GM23338 (cell line): ENCODE measurements at regions not wholly inside any gene's neighbourhood (a gene's known extent, or its start where the extent isn't known, plus 50 kb on each side); places are given as distances from the start of the nearest gene placed in this dataset.

Experiments used
- ATAC-seq: fragments of 200-7000 bp; cut with Tn5 transposase; 3 replicates; pipeline ENCODE4 v1.9.1; 2020
- DNase-seq: peaks from one replicate; pipeline ENCODE4 v3.0.0-alpha.2; 2015; ENCODE audit warnings: low spot score
- H2AFZ ChIP-seq: fragments of 200-600 bp; sonication (generic); 2 replicates; pipeline ENCODE4 v1.8.0; 2016; ENCODE audit warnings: antibody characterized with exemption, mild to moderate bottlenecking, moderate library complexity
- H3F3A ChIP-seq: fragments of 200-600 bp; sonication (generic); replicated peaks from 2 replicates; pipeline ENCODE4 v1.8.0; 2017; ENCODE audit warnings: antibody characterized with exemption, mixed run types, low read depth
- H3K27ac ChIP-seq: fragments of 200-600 bp; sonication (generic); 2 replicates; pipeline ENCODE4 v1.6.1; 2016; ENCODE audit warnings: low read depth
- H3K27me3 ChIP-seq: fragments of 200-600 bp; sonication (generic); 2 replicates; pipeline ENCODE4 v1.8.0; 2016; ENCODE audit warnings: mild to moderate bottlenecking, mixed run types, moderate library complexity; ENCODE audit not compliant: insufficient read depth
- H3K36me3 ChIP-seq: fragments of 200-600 bp; sonication (generic); 2 replicates; pipeline ENCODE4 v1.8.0; 2016; ENCODE audit warnings: mild to moderate bottlenecking; ENCODE audit not compliant: insufficient read depth
- H3K4me1 ChIP-seq: fragments of 200-600 bp; sonication (generic); 2 replicates; pipeline ENCODE4 v1.8.0; 2016; ENCODE audit warnings: mild to moderate bottlenecking, moderate library complexity; ENCODE audit not compliant: insufficient read depth
- H3K4me2 ChIP-seq: fragments of 200-600 bp; sonication (generic); 2 replicates; pipeline ENCODE4 v1.7.1; 2017; ENCODE audit warnings: mixed run types
- H3K4me3 ChIP-seq: fragments of 200-600 bp; sonication (generic); 2 replicates; pipeline ENCODE4 v1.6.1; 2016; ENCODE audit warnings: mixed run types
- H3K79me2 ChIP-seq: fragments of 200-600 bp; sonication (generic); replicated peaks from 2 replicates; pipeline ENCODE4 v1.8.0; 2017; ENCODE audit warnings: mild to moderate bottlenecking; ENCODE audit not compliant: insufficient read depth
- H3K9me2 ChIP-seq: fragments of 200-600 bp; sonication (generic); 2 replicates; pipeline ENCODE4 v1.8.0; 2017; ENCODE audit not compliant: insufficient read depth
- H4K20me1 ChIP-seq: fragments of 200-600 bp; sonication (generic); replicated peaks from 2 replicates; pipeline ENCODE4 v1.8.0; 2017; ENCODE audit warnings: mild to moderate bottlenecking; ENCODE audit not compliant: insufficient read depth
- H3K27ac Mint-ChIP-seq: 2 replicates; pipeline ENCODE4 v1.8.0; 2020; ENCODE audit warnings: inconsistent platforms, mild to moderate bottlenecking, moderate library complexity, mixed read lengths
- H3K27me3 Mint-ChIP-seq: 3 replicates; pipeline ENCODE4 v1.8.0; 2022; ENCODE audit warnings: low read depth, mild to moderate bottlenecking, moderate library complexity, mixed read lengths, inconsistent platforms; ENCODE audit not compliant: insufficient read depth, poor library complexity
- H3K36me3 Mint-ChIP-seq: 3 replicates; pipeline ENCODE4 v1.8.0; 2021; ENCODE audit warnings: low read depth, mild to moderate bottlenecking, inconsistent platforms, moderate library complexity, mixed read lengths
- H3K4me1 Mint-ChIP-seq: 3 replicates; pipeline ENCODE4 v1.8.0; 2020; ENCODE audit warnings: mild to moderate bottlenecking, inconsistent platforms, mixed read lengths
- H3K4me3 Mint-ChIP-seq: 3 replicates; pipeline ENCODE4 v1.8.0; 2021; ENCODE audit warnings: moderate library complexity, mild to moderate bottlenecking, inconsistent platforms, mixed read lengths
- H3K9me3 Mint-ChIP-seq: 3 replicates; pipeline ENCODE4 v1.8.0; 2020; ENCODE audit warnings: moderate library complexity, mild to moderate bottlenecking, inconsistent platforms, mixed read lengths
- CREB1 ChIP-seq: fragments of 250-450 bp; sonication (Bioruptor Pico); IDR thresholded peaks from 2 replicates; pipeline ENCODE4 v1.5.0; 2020; ENCODE audit warnings: low read depth, mild to moderate bottlenecking, moderate library complexity
- ETS1 ChIP-seq: IDR thresholded peaks from 2 replicates; pipeline ENCODE4 v1.6.1; 2016; ENCODE audit warnings: antibody characterized with exemption
- EZH2 ChIP-seq: fragments of 200-600 bp; sonication (generic); IDR thresholded peaks from one replicate; pipeline ENCODE4 v1.8.0; 2017; ENCODE audit warnings: antibody characterized with exemption, mild to moderate bottlenecking, low read depth; ENCODE audit not compliant: unreplicated experiment
- EZH2phosphoT487 ChIP-seq: fragments of 200-600 bp; sonication (generic); IDR thresholded peaks from one replicate; pipeline ENCODE4 v1.8.1; 2018; ENCODE audit warnings: antibody characterized with exemption; ENCODE audit not compliant: unreplicated experiment
- JUNB ChIP-seq: IDR thresholded peaks from one replicate; pipeline ENCODE4 v1.6.1; 2016; ENCODE audit warnings: antibody characterized with exemption; ENCODE audit not compliant: unreplicated experiment
- POLR2AphosphoS5 ChIP-seq: IDR thresholded peaks from 2 replicates; pipeline ENCODE4 v1.6.1; 2016; ENCODE audit warnings: antibody characterized with exemption, low read depth
- STAT1 ChIP-seq: IDR thresholded peaks from one replicate; pipeline ENCODE4 v1.6.1; 2016; ENCODE audit warnings: antibody characterized with exemption; ENCODE audit not compliant: unreplicated experiment
- ZNF114 ChIP-seq: fragments of 250-450 bp; sonication (Bioruptor Pico); IDR thresholded peaks from 2 replicates; pipeline ENCODE4 v1.5.0; 2020; ENCODE audit warnings: mild to moderate bottlenecking, moderate library complexity
- ZNF331 ChIP-seq: fragments of 250-450 bp; sonication (Bioruptor Pico); IDR thresholded peaks from 2 replicates; pipeline ENCODE4 v1.5.0; 2020; ENCODE audit warnings: low read depth, mild to moderate bottlenecking, moderate library complexity
- TF ChIP-seq, protein P1 (sequence below): fragments of 250-450 bp; sonication (Bioruptor Pico); IDR thresholded peaks from 2 replicates; pipeline ENCODE4 v1.5.0; 2020; ENCODE audit warnings: mild to moderate bottlenecking, moderate library complexity
- TF ChIP-seq, protein P2 (sequence below), 2 experiments: fragments of 200-600 bp in 1 of 2; sonication (generic) in 1 of 2; conservative IDR thresholded peaks; 2 replicates each; pipeline versions ENCODE4 v1.5.1 to v1.6.1; 2016 to 2017; ENCODE audit warnings: antibody characterized with exemption in 2 of 2, low read depth in 2 of 2, mild to moderate bottlenecking in 2 of 2, moderate library complexity in 1 of 2
- TF ChIP-seq, protein P3 (sequence below): IDR thresholded peaks from one replicate; pipeline ENCODE4 v1.6.1; 2018; ENCODE audit warnings: antibody characterized with exemption; ENCODE audit not compliant: unreplicated experiment

- TF ChIP-seq, protein P1, sequence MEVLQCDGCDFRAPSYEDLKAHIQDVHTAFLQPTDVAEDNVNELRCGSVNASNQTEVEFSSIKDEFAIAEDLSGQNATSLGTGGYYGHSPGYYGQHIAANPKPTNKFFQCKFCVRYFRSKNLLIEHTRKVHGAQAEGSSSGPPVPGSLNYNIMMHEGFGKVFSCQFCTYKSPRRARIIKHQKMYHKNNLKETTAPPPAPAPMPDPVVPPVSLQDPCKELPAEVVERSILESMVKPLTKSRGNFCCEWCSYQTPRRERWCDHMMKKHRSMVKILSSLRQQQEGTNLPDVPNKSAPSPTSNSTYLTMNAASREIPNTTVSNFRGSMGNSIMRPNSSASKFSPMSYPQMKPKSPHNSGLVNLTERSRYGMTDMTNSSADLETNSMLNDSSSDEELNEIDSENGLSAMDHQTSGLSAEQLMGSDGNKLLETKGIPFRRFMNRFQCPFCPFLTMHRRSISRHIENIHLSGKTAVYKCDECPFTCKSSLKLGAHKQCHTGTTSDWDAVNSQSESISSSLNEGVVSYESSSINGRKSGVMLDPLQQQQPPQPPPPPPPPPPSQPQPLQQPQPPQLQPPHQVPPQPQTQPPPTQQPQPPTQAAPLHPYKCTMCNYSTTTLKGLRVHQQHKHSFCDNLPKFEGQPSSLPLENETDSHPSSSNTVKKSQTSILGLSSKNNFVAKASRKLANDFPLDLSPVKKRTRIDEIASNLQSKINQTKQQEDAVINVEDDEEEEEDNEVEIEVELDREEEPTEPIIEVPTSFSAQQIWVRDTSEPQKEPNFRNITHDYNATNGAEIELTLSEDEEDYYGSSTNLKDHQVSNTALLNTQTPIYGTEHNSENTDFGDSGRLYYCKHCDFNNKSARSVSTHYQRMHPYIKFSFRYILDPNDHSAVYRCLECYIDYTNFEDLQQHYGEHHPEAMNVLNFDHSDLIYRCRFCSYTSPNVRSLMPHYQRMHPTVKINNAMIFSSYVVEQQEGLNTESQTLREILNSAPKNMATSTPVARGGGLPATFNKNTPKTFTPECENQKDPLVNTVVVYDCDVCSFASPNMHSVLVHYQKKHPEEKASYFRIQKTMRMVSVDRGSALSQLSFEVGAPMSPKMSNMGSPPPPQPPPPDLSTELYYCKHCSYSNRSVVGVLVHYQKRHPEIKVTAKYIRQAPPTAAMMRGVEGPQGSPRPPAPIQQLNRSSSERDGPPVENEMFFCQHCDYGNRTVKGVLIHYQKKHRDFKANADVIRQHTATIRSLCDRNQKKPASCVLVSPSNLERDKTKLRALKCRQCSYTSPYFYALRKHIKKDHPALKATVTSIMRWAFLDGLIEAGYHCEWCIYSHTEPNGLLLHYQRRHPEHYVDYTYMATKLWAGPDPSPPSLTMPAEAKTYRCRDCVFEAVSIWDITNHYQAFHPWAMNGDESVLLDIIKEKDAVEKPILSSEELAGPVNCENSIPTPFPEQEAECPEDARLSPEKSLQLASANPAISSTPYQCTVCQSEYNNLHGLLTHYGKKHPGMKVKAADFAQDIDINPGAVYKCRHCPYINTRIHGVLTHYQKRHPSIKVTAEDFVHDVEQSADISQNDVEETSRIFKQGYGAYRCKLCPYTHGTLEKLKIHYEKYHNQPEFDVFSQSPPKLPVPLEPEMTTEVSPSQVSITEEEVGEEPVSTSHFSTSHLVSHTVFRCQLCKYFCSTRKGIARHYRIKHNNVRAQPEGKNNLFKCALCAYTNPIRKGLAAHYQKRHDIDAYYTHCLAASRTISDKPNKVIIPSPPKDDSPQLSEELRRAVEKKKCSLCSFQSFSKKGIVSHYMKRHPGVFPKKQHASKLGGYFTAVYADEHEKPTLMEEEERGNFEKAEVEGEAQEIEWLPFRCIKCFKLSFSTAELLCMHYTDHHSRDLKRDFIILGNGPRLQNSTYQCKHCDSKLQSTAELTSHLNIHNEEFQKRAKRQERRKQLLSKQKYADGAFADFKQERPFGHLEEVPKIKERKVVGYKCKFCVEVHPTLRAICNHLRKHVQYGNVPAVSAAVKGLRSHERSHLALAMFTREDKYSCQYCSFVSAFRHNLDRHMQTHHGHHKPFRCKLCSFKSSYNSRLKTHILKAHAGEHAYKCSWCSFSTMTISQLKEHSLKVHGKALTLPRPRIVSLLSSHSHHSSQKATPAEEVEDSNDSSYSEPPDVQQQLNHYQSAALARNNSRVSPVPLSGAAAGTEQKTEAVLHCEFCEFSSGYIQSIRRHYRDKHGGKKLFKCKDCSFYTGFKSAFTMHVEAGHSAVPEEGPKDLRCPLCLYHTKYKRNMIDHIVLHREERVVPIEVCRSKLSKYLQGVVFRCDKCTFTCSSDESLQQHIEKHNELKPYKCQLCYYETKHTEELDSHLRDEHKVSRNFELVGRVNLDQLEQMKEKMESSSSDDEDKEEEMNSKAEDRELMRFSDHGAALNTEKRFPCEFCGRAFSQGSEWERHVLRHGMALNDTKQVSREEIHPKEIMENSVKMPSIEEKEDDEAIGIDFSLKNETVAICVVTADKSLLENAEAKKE, result no peak
- TF ChIP-seq EZH2phosphoT487 (no peak), STAT1 (no peak), CREB1 (no peak), ETS1 (no peak), ZNF114 (CRISPR knock-in tag) (no peak), ZNF331 (CRISPR knock-in tag) (no peak), JUNB (no peak), POLR2AphosphoS5 (no peak)
Measured at GRCh38 chr18:60543646-60544045, 171.1 kb upstream of the MC4R start (continued).

- Histone ChIP-seq H3K4me1 (no peaks in the 10 kb centered on the region), H3K4me2 (no peak overlapping the region), H2AFZ (no peak overlapping the region), H3K79me2 (no peaks in the 10 kb centered on the region), H3K9me2 (no peaks in the 10 kb centered on the region), H3K36me3 (no peaks in the 10 kb centered on the region), H3K27me3 (no peaks in the 10 kb centered on the region), H3F3A (no peaks in the 10 kb centered on the region), H3K4me3 (no peak overlapping the region), H4K20me1 (no peaks in the 10 kb centered on the region), H3K27ac (no peak overlapping the region)
- ATAC-seq, result no peak
- DNase-seq, result peak; percentile 89
- Mint-ChIP-seq H3K36me3 (peaks cover 2% of the 10 kb centered on the region; the same call in 1 of the 3 replicates), H3K4me1 (peaks cover 5% of the 10 kb centered on the region; the same call in 2 of the 3 replicates), H3K27me3 (peaks cover 2% of the 10 kb centered on the region), H3K9me3 (peaks cover 3% of the 10 kb centered on the region; the same call in 1 of the 3 replicates), H3K4me3 (no peak overlapping the region), H3K27ac (no peak overlapping the region)
- no peak for TF ChIP-seq EZH2
- TF ChIP-seq CREB1, result no peak
- TF ChIP-seq, protein P2, sequence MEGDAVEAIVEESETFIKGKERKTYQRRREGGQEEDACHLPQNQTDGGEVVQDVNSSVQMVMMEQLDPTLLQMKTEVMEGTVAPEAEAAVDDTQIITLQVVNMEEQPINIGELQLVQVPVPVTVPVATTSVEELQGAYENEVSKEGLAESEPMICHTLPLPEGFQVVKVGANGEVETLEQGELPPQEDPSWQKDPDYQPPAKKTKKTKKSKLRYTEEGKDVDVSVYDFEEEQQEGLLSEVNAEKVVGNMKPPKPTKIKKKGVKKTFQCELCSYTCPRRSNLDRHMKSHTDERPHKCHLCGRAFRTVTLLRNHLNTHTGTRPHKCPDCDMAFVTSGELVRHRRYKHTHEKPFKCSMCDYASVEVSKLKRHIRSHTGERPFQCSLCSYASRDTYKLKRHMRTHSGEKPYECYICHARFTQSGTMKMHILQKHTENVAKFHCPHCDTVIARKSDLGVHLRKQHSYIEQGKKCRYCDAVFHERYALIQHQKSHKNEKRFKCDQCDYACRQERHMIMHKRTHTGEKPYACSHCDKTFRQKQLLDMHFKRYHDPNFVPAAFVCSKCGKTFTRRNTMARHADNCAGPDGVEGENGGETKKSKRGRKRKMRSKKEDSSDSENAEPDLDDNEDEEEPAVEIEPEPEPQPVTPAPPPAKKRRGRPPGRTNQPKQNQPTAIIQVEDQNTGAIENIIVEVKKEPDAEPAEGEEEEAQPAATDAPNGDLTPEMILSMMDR (conservative IDR thresholded peaks at IDR 0.05; ENCODE audit: low read depth in 2 of 2), result peak; percentile 78 to 94
- no peak for TF ChIP-seq ZNF331 (CRISPR knock-in tag)
- TF ChIP-seq, protein P3, sequence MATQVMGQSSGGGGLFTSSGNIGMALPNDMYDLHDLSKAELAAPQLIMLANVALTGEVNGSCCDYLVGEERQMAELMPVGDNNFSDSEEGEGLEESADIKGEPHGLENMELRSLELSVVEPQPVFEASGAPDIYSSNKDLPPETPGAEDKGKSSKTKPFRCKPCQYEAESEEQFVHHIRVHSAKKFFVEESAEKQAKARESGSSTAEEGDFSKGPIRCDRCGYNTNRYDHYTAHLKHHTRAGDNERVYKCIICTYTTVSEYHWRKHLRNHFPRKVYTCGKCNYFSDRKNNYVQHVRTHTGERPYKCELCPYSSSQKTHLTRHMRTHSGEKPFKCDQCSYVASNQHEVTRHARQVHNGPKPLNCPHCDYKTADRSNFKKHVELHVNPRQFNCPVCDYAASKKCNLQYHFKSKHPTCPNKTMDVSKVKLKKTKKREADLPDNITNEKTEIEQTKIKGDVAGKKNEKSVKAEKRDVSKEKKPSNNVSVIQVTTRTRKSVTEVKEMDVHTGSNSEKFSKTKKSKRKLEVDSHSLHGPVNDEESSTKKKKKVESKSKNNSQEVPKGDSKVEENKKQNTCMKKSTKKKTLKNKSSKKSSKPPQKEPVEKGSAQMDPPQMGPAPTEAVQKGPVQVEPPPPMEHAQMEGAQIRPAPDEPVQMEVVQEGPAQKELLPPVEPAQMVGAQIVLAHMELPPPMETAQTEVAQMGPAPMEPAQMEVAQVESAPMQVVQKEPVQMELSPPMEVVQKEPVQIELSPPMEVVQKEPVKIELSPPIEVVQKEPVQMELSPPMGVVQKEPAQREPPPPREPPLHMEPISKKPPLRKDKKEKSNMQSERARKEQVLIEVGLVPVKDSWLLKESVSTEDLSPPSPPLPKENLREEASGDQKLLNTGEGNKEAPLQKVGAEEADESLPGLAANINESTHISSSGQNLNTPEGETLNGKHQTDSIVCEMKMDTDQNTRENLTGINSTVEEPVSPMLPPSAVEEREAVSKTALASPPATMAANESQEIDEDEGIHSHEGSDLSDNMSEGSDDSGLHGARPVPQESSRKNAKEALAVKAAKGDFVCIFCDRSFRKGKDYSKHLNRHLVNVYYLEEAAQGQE, result no peak
Measured at GRCh38 chr18:60549338-60549960, 176.9 kb upstream of the MC4R start.
